ENCODE measurements at regions not wholly inside any gene's neighbourhood (a gene's known extent, or its start where the extent isn't known, plus 50 kb on each side); places are given as distances from the start of the nearest gene placed in this dataset.

- Histone ChIP-seq H3K79me1 (ENCODE audit: low read depth, low read length) (no peaks in the 10 kb centered on the region), H4K8ac (ENCODE audit: extremely low read depth, insufficient read depth, low read length) (no peak overlapping the region), H2AFZ (ENCODE audit: low read length) (0 out of 2 replicates have a peak overlapping the region, but pooled peaks have one; percentile 29), H3K9ac (replicated peaks in 1 of 4; ENCODE audit: extremely low read depth in 1 of 4, low read depth in 3 of 4, low read length in 3 of 4) (no peak overlapping the region), H3K18ac (ENCODE audit: extremely low read depth, low read length) (no peak overlapping the region), H3K36me3 (ENCODE audit: control insufficient read depth in 2 of 4, insufficient read depth in 4 of 4, low read length in 3 of 4) (no peaks in the 10 kb centered on the region), H4K20me1 (replicated peaks in 1 of 2; ENCODE audit: control insufficient read depth in 1 of 2, insufficient read depth in 2 of 2, low read length in 2 of 2) (no peaks in the 10 kb centered on the region), H3K9me3 (ENCODE audit: insufficient read depth in 2 of 2, low read depth in 1 of 2, low read length in 1 of 2) (no peaks in the 10 kb centered on the region), H2BK15ac (ENCODE audit: low read length) (no peak overlapping the region), H3K23me2 (ENCODE audit: low read depth, low read length) (no peaks in the 10 kb centered on the region), H3K4me1 (replicated peaks in 1 of 4; ENCODE audit: control insufficient read depth in 3 of 4, insufficient read depth in 4 of 4, low read length in 3 of 4) (peaks cover 0 to 3% (median 0%) of the 10 kb centered on the region in 4 experiments; a peak in 1 of 7 replicates), H3K56ac (replicated peaks; ENCODE audit: insufficient read length, low read depth, low read length) (no peak overlapping the region), H3K23ac (ENCODE audit: insufficient read length) (no peak overlapping the region), H2BK120ac (replicated peaks; ENCODE audit: low read depth, low read length) (no peak overlapping the region), H3K4me3 (ENCODE audit: extremely low read depth in 1 of 4, insufficient read depth in 2 of 4, low read depth in 3 of 4, low read length in 4 of 4) (no peak overlapping the region), H3K27ac (ENCODE audit: low read depth, low read length) (no peak overlapping the region), H3K14ac (ENCODE audit: insufficient read length) (no peak overlapping the region), H4K91ac (replicated peaks; ENCODE audit: insufficient read length, low read length) (no peak overlapping the region), H2BK20ac (ENCODE audit: low read length) (no peak overlapping the region), H3K27me3 (replicated peaks in 1 of 4; ENCODE audit: control insufficient read depth in 3 of 4, extremely low read depth in 1 of 4, insufficient read depth in 3 of 4, low read length in 3 of 4) (no peaks in the 10 kb centered on the region), H2AK5ac (ENCODE audit: low read depth, low read length) (no peak overlapping the region), H2BK12ac (ENCODE audit: low read depth, low read length) (no peak overlapping the region), H3K4ac (replicated peaks; ENCODE audit: insufficient read length, low read depth, low read length) (no peak overlapping the region), H2BK5ac (ENCODE audit: low read depth, low read length) (no peak overlapping the region), H3K4me2 (ENCODE audit: insufficient read depth in 1 of 2, low read depth in 2 of 2, low read length in 2 of 2) (no peak overlapping the region), H3K79me2 (ENCODE audit: control insufficient read depth in 1 of 2, insufficient read depth in 2 of 2, low read length in 2 of 2) (no peaks in the 10 kb centered on the region), H4K5ac (ENCODE audit: insufficient read length, low read depth, low read length) (no peak overlapping the region)
- TF ChIP-seq BCL11A (IDR thresholded peaks at IDR 0.05; ENCODE audit: low read depth in 2 of 2, low read length in 2 of 2) (no peak), EGR1 (IDR thresholded peaks at IDR 0.05; ENCODE audit: borderline replicate concordance, low read depth, low read length) (no peak), SIN3A (conservative IDR thresholded peaks at IDR 0.05 in 1 of 2, IDR thresholded peaks at IDR 0.05 in 1 of 2; ENCODE audit: low read depth in 1 of 2, low read length in 2 of 2) (no peak), RFX5 (IDR thresholded peaks at IDR 0.05; ENCODE audit: borderline replicate concordance, low read depth, low read length) (no peak), POLR2A (IDR thresholded peaks at IDR 0.05; ENCODE audit: control extremely low read depth in 1 of 2, low read depth in 2 of 2, low read length in 2 of 2) (no peak), SP2 (IDR thresholded peaks at IDR 0.05; ENCODE audit: low read length) (no peak), BRCA1 (IDR thresholded peaks at IDR 0.05; ENCODE audit: low read depth, low read length) (no peak), KDM5A (IDR thresholded peaks at IDR 0.05; ENCODE audit: low read length) (no peak), CTBP2 (IDR thresholded peaks at IDR 0.05; ENCODE audit: borderline replicate concordance, insufficient read depth, insufficient read length, low read length) (no peak), JUN (IDR thresholded peaks at IDR 0.05; ENCODE audit: low read depth, low read length) (no peak), MAX (IDR thresholded peaks at IDR 0.05) (no peak), ASH2L (IDR thresholded peaks at IDR 0.05; ENCODE audit: low read length) (no peak), FOSL1 (IDR thresholded peaks at IDR 0.05; ENCODE audit: insufficient read depth, low read depth, low read length) (no peak)
- ChIA-PET POLR2A (ENCODE audit: partially characterized antibody) (no interaction called here), CTCF (ENCODE audit: partially characterized antibody) (interaction anchor here (1.0 kb wide), 1 partner anchor 9 kb away, joined by 3 read pairs; no protein-coding TSS in a partner anchor)
- FAIRE-seq (no peak), DNase-seq (ENCODE audit: low read depth in 1 of 2, low spot score in 2 of 2) (no peak)
- WGBS, 2 experiments (ENCODE audit: extremely low coverage in 1 of 2, insufficient coverage in 1 of 2, insufficient read length in 1 of 2, insufficient replicate concordance in 2 of 2, low coverage in 1 of 2, low lambda C conversion rate in 2 of 2, missing lambda C conversion rate in 1 of 2) = 88% methylated on average over 2 of the region's 2 CpGs; no CpG with 5 or more reads in 1 of the 2 experiments
Measured at GRCh38 chr3:177580437-177580836, 383.2 kb upstream of the TBL1XR1 start.
